B cell (primary cell): ENCODE measurements at regions not wholly inside any gene's neighbourhood (a gene's known extent, or its start where the extent isn't known, plus 50 kb on each side); places are given as distances from the start of the nearest gene placed in this dataset.

Experiments
- CTCF ChIP-seq: fragments of 200-600 bp; IDR thresholded peaks from one replicate; pipeline ENCODE4 v1.8.0; 2022; ENCODE audit warnings: antibody characterized with exemption, mild to moderate bottlenecking
- EZH2 ChIP-seq: IDR thresholded peaks from 2 replicates; pipeline ENCODE4 v1.6.1; 2012; ENCODE audit warnings: borderline replicate concordance, low read depth, mild to moderate bottlenecking, moderate library complexity, low read length; ENCODE audit not compliant: insufficient read depth, poor library complexity, severe bottlenecking

GRCh38 chr1:244157731-244158438, 106.8 kb downstream of the ZBTB18 start:
- TF ChIP-seq CTCF = no peak
- TF ChIP-seq EZH2 = no peak
